Keratinocyte (primary cell): ENCODE measurements at regions not wholly inside any gene's neighbourhood (a gene's known extent, or its start where the extent isn't known, plus 50 kb on each side); places are given as distances from the start of the nearest gene placed in this dataset.
A peak's percentile ranks its signal among the peaks of the same experiment; 100 is the strongest.
"Not testable (repeated sequence)": the region's sequence is repeated elsewhere in the genome, so short reads cannot be mapped to it uniquely, and the experiment has no call there.

Experiments used
- DNase-seq: peaks from one replicate; pipeline ENCODE4 v3.0.0-alpha.2; 2011; ENCODE audit warnings: low read depth, missing footprints, low spot score
- FAIRE-seq: peaks from 2 replicates; lab custom pipeline; 2011; peaks lifted over from hg19 to GRCh38; lab: Jason Lieb, UNC
- H2AFZ ChIP-seq: 2 replicates; pipeline ENCODE4 v1.6.0; 2012; ENCODE audit warnings: low read length, control low read depth, inconsistent platforms; ENCODE audit not compliant: control insufficient read depth
- H3K27ac ChIP-seq: 2 replicates; pipeline ENCODE4 v1.5.1; 2011; ENCODE audit warnings: low read length; ENCODE audit not compliant: control insufficient read depth, insufficient read depth
- H3K27me3 ChIP-seq: 3 replicates; pipeline ENCODE4 v1.6.0; 2011; ENCODE audit warnings: low read length; ENCODE audit not compliant: control insufficient read depth, insufficient read depth; ENCODE audit errors: extremely low read depth
- H3K36me3 ChIP-seq, 2 experiments: 2 replicates in 1 of 2; 3 replicates in 1 of 2; pipeline ENCODE4 v1.5.1; 2011; ENCODE audit warnings: low read length in 2 of 2, mild to moderate bottlenecking in 1 of 2; ENCODE audit not compliant: control insufficient read depth in 2 of 2, insufficient read depth in 2 of 2; ENCODE audit errors: extremely low read depth in 1 of 2
- H3K4me1 ChIP-seq: 3 replicates; pipeline ENCODE4 v1.5.1; 2011; ENCODE audit warnings: low read length; ENCODE audit not compliant: control insufficient read depth, insufficient read depth; ENCODE audit errors: extremely low read depth
- H3K4me2 ChIP-seq: 3 replicates; pipeline ENCODE4 v1.6.0; 2011; ENCODE audit warnings: low read depth, low read length; ENCODE audit not compliant: control insufficient read depth, insufficient read depth; ENCODE audit errors: extremely low read depth
- H3K4me3 ChIP-seq, 3 experiments: fragments of 200-600 bp in 1 of 3; sonication (generic) in 1 of 3; 2 replicates in 2 of 3; 3 replicates in 1 of 3; pipeline ENCODE4 v1.5.1; 2011 to 2016; ENCODE audit warnings: low read length in 3 of 3, mild to moderate bottlenecking in 3 of 3, control low read depth in 2 of 3, inconsistent platforms in 1 of 3, low read depth in 1 of 3, mixed read lengths in 1 of 3, mixed run types in 1 of 3, moderate library complexity in 1 of 3; ENCODE audit not compliant: control insufficient read depth in 2 of 3, insufficient read depth in 2 of 3; ENCODE audit errors: extremely low read depth in 1 of 3
- H3K79me2 ChIP-seq: 2 replicates; pipeline ENCODE4 v1.6.0; 2012; ENCODE audit warnings: low read length; ENCODE audit not compliant: control insufficient read depth, insufficient read depth
- H3K9ac ChIP-seq: 3 replicates; pipeline ENCODE4 v1.6.0; 2011; ENCODE audit warnings: low read length; ENCODE audit not compliant: control insufficient read depth, insufficient read depth; ENCODE audit errors: extremely low read depth
- H3K9me1 ChIP-seq: 3 replicates; pipeline ENCODE4 v1.6.0; 2011; ENCODE audit warnings: low read length; ENCODE audit not compliant: control insufficient read depth, insufficient read depth; ENCODE audit errors: extremely low read depth
- H3K9me3 ChIP-seq: 2 replicates; pipeline ENCODE4 v1.5.1; 2012; ENCODE audit warnings: low read depth, low read length; ENCODE audit not compliant: control insufficient read depth
- H4K20me1 ChIP-seq: 3 replicates; pipeline ENCODE4 v1.6.0; 2011; ENCODE audit warnings: low read length; ENCODE audit not compliant: control insufficient read depth, insufficient read depth; ENCODE audit errors: extremely low read depth
- dilution Hi-C: fragments of 300-500 bp; cut with MboI; formaldehyde crosslinking; loops from one replicate; pipeline ENCODE4 v1.7.0; 2020; ENCODE audit warnings: low sequenced_read_pairs; ENCODE audit not compliant: extremely low pct_ligation_motif_present

- H3K9me1 ChIP-seq, H3K9ac ChIP-seq, FAIRE-seq, H2AFZ ChIP-seq, H3K4me2 ChIP-seq, H3K36me3 ChIP-seq, DNase-seq, H4K20me1 ChIP-seq, H3K4me3 ChIP-seq, dilution Hi-C loops, H3K9me3 ChIP-seq, H3K4me1 ChIP-seq, H3K27me3 ChIP-seq, H3K27ac ChIP-seq: not testable (repeated sequence)
- peaks cover 46% of the 10 kb centered on the region for H3K79me2 ChIP-seq
These were observed 72.7 kb upstream of the NPIPB12 start for GRCh38 chr16:29578898-29579297.

- H3K27ac ChIP-seq, H3K4me2 ChIP-seq, H3K27me3 ChIP-seq, dilution Hi-C loops, H3K9ac ChIP-seq, H3K4me3 ChIP-seq, FAIRE-seq, DNase-seq, H4K20me1 ChIP-seq, H2AFZ ChIP-seq, H3K9me1 ChIP-seq, H3K36me3 ChIP-seq, H3K9me3 ChIP-seq, H3K4me1 ChIP-seq: not testable (repeated sequence)
- H3K79me2 ChIP-seq: peaks cover 51% of the 10 kb centered on the region
These were observed 75.6 kb upstream of the NPIPB12 start for GRCh38 chr16:29581764-29582163.

GRCh38 chr16:29591919-29592318 is 71.1 kb upstream of the SPN start:
- H3K27me3 ChIP-seq, H3K9me1 ChIP-seq, H3K27ac ChIP-seq, H3K4me3 ChIP-seq, H3K4me2 ChIP-seq, H3K36me3 ChIP-seq, FAIRE-seq, H3K4me1 ChIP-seq, DNase-seq, H3K9me3 ChIP-seq, H4K20me1 ChIP-seq, H2AFZ ChIP-seq, H3K9ac ChIP-seq, dilution Hi-C loops: not testable (repeated sequence)
- H3K79me2 ChIP-seq: peaks cover 52% of the 10 kb centered on the region

GRCh38 chr16:29594269-29594925 is 68.7 kb upstream of the SPN start:
- H3K36me3 ChIP-seq, H3K9me3 ChIP-seq, dilution Hi-C loops, H3K4me1 ChIP-seq, H4K20me1 ChIP-seq, H2AFZ ChIP-seq, H3K9me1 ChIP-seq, H3K27me3 ChIP-seq, FAIRE-seq, DNase-seq: not testable (repeated sequence)
- Histone ChIP-seq H3K79me2 (peaks cover 35% of the 10 kb centered on the region), H3K4me2 (peak overlapping the region; percentile 16), H3K9ac (peak overlapping the region; percentile 77), H3K27ac (peak overlapping the region; percentile 64), H3K4me3 (peak overlapping the region; percentile 48 to 64 (median 49))
